ENCODE measurements at regions not wholly inside any gene's neighbourhood (a gene's known extent, or its start where the extent isn't known, plus 50 kb on each side); places are given as distances from the start of the nearest gene placed in this dataset.

DNA sequence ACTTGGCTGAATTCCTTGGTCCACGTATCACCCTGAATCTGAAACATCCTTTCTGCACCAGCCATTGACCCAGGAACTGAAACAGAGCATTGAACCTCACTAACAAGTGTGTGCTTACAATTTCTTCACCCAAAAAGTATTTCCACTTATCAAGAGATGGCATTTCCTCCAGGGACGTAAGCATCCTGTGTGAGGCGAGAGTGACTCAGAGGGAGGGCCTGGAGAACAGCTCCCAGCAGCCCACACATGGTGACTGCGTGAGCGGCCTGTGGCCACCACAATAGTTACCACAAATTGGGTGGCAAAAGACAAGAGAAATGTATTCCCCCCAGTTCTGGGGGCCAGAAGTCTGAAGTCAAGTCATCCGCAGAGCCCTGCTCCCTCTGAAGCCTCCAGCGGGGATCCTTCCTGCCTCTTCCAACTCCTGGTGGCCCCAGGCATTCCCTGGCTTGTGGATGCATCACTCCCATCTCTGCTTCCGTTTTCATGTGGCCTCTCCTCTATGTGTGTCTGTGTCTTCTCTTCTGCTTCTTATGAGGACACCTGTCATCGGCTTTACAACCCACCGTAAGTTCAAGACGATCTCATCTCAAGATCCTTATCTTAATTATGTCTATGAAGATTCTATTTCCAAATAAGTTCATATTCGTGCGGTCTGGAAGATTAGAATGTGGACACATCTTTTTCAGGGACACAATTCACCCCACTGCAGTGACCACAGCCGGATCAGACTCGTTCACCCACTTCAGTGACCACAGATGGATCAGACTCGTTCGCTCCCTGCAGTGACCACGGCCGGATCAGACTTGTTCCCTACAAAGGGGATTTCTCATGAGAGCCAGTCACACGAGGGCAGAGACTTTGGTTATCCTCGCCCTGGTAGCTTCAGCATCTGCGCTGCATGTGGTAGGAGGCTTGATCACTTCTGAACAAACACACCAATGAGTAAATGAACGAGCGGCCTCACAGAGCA lies 122.6 kb upstream of the FOXF1 start:
- TF ChIP-seq GABPA (IDR thresholded peaks at IDR 0.05; ENCODE audit: low read depth) (no peak), POLR2AphosphoS5 (IDR thresholded peaks at IDR 0.05; ENCODE audit: low read depth) (no peak), SPI1 (IDR thresholded peaks at IDR 0.05; ENCODE audit: borderline replicate concordance, low read depth) (no peak), REST (IDR thresholded peaks at IDR 0.05; ENCODE audit: insufficient replicate concordance, low read depth) (no peak)
- TF ChIP-seq, protein P1, sequence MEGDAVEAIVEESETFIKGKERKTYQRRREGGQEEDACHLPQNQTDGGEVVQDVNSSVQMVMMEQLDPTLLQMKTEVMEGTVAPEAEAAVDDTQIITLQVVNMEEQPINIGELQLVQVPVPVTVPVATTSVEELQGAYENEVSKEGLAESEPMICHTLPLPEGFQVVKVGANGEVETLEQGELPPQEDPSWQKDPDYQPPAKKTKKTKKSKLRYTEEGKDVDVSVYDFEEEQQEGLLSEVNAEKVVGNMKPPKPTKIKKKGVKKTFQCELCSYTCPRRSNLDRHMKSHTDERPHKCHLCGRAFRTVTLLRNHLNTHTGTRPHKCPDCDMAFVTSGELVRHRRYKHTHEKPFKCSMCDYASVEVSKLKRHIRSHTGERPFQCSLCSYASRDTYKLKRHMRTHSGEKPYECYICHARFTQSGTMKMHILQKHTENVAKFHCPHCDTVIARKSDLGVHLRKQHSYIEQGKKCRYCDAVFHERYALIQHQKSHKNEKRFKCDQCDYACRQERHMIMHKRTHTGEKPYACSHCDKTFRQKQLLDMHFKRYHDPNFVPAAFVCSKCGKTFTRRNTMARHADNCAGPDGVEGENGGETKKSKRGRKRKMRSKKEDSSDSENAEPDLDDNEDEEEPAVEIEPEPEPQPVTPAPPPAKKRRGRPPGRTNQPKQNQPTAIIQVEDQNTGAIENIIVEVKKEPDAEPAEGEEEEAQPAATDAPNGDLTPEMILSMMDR (IDR thresholded peaks at IDR 0.05; ENCODE audit: insufficient read depth, low read length), result no peak
- H3K4me3 ChIP-seq (replicated peaks; ENCODE audit: insufficient read depth, low read length), result no peak overlapping the region
- H3K27ac ChIP-seq (replicated peaks), result no peak overlapping the region
- H3K27me3 ChIP-seq (ENCODE audit: insufficient read depth, poor library complexity, severe bottlenecking), result no peaks in the 10 kb centered on the region
- no peak for DNase-seq (ENCODE audit: low read depth in 1 of 2, low spot score in 1 of 2)

- Histone ChIP-seq H3K27me3 (ENCODE audit: insufficient read depth, poor library complexity, severe bottlenecking) (no peaks in the 10 kb centered on the region), H3K4me3 (replicated peaks; ENCODE audit: insufficient read depth, low read length) (no peak overlapping the region), H3K27ac (replicated peaks) (no peak overlapping the region)
- no peak for TF ChIP-seq SPI1 (IDR thresholded peaks at IDR 0.05; ENCODE audit: borderline replicate concordance, low read depth)
- TF ChIP-seq, protein P1 (IDR thresholded peaks at IDR 0.05; ENCODE audit: insufficient read depth, low read length), result no peak
- TF ChIP-seq REST (IDR thresholded peaks at IDR 0.05; ENCODE audit: insufficient replicate concordance, low read depth), result no peak
- no peak for TF ChIP-seq POLR2AphosphoS5 (IDR thresholded peaks at IDR 0.05; ENCODE audit: low read depth)
- TF ChIP-seq GABPA (IDR thresholded peaks at IDR 0.05; ENCODE audit: low read depth), result no peak
- DNase-seq (ENCODE audit: low read depth in 1 of 2, low spot score in 1 of 2), result no peak
Observed at GRCh38 chr16:86388976-86389375, 121.4 kb upstream of the FOXF1 start.

- no peak for DNase-seq (ENCODE audit: low read depth in 1 of 2, low spot score in 1 of 2)
- no peaks in the 10 kb centered on the region for H3K27me3 ChIP-seq (ENCODE audit: insufficient read depth, poor library complexity, severe bottlenecking)
- no peak for TF ChIP-seq GABPA (IDR thresholded peaks at IDR 0.05; ENCODE audit: low read depth)
- H3K27ac ChIP-seq (replicated peaks), result no peak overlapping the region
- no peak overlapping the region for H3K4me3 ChIP-seq (replicated peaks; ENCODE audit: insufficient read depth, low read length)
Observed at GRCh38 chr16:86389566-86390328, 120.6 kb upstream of the FOXF1 start.

DNA sequence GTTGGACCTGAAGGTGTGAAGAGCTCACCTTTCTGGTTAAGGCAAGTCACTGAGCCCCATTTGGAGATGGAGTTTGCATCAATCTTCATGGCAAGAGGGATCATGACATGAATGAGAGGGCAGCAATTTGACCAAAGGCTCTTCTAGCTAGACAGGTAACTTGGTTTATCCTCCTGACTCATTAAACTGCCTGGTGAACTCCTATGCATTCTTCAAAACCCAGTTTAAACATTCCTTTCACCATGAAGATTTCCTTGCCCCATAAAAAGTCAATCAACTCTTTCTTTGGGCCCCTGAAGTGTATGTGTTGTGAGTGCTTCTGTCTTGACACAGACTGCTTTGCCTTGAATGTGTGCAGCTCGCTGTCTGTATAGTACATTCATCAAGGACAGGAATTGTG lies 120.0 kb upstream of the FOXF1 start:
- H3K4me3 ChIP-seq (replicated peaks; ENCODE audit: insufficient read depth, low read length), result no peak overlapping the region
- TF ChIP-seq SPI1 (IDR thresholded peaks at IDR 0.05; ENCODE audit: borderline replicate concordance, low read depth) (no peak), POLR2AphosphoS5 (IDR thresholded peaks at IDR 0.05; ENCODE audit: low read depth) (no peak), REST (IDR thresholded peaks at IDR 0.05; ENCODE audit: insufficient replicate concordance, low read depth) (no peak), GABPA (IDR thresholded peaks at IDR 0.05; ENCODE audit: low read depth) (no peak)
- TF ChIP-seq, protein P1 (IDR thresholded peaks at IDR 0.05; ENCODE audit: insufficient read depth, low read length), result no peak
- no peak for DNase-seq (ENCODE audit: low read depth in 1 of 2, low spot score in 1 of 2)
- H3K27ac ChIP-seq (replicated peaks), result no peak overlapping the region
- no peaks in the 10 kb centered on the region for H3K27me3 ChIP-seq (ENCODE audit: insufficient read depth, poor library complexity, severe bottlenecking)

Measured in HL-60 (cell line).